PC-3 (cell line): ENCODE measurements at regions not wholly inside any gene's neighbourhood (a gene's known extent, or its start where the extent isn't known, plus 50 kb on each side); places are given as distances from the start of the nearest gene placed in this dataset.

Experiments used
- CTCF ChIP-seq: fragments of 300-600 bp; sonication (generic); conservative IDR thresholded peaks from 2 replicates; pipeline ENCODE4 v1.5.1; 2017; ENCODE audit warnings: antibody characterized with exemption, low read depth, mild to moderate bottlenecking, low read length
- EZH2 ChIP-seq: fragments of 300-600 bp; sonication (generic); IDR thresholded peaks from one replicate; pipeline ENCODE4 v1.6.1; 2017; ENCODE audit warnings: antibody characterized with exemption, mild to moderate bottlenecking, low read length; ENCODE audit not compliant: unreplicated experiment
- EZH2phosphoT487 ChIP-seq: fragments of 300-600 bp; sonication (generic); IDR thresholded peaks from 2 replicates; pipeline ENCODE4 v1.6.1; 2018; ENCODE audit warnings: mild to moderate bottlenecking, antibody characterized with exemption, low read length, borderline replicate concordance

- no peak for TF ChIP-seq EZH2
- TF ChIP-seq CTCF: no peak
- TF ChIP-seq EZH2phosphoT487: no peak
Observed at GRCh38 chr7:45359776-45360175, 202.2 kb downstream of the RAMP3 start.
